Choroid plexus epithelial cell (primary cell): ENCODE measurements at regions not wholly inside any gene's neighbourhood (a gene's known extent, or its start where the extent isn't known, plus 50 kb on each side); places are given as distances from the start of the nearest gene placed in this dataset.
A peak's percentile ranks its signal among the peaks of the same experiment; 100 is the strongest.
"Not testable (repeated sequence)": the region's sequence is repeated elsewhere in the genome, so short reads cannot be mapped to it uniquely, and the experiment has no call there.

Experiments
- DNase-seq: peaks from one replicate; pipeline ENCODE4 v3.0.0-alpha.2; 2010; ENCODE audit warnings: low read depth
- H3K4me3 ChIP-seq: 2 replicates; pipeline ENCODE4 v1.5.1; 2011; ENCODE audit warnings: low read depth, mild to moderate bottlenecking, control low read depth, low read length, moderate library complexity
- CTCF ChIP-seq: conservative IDR thresholded peaks from 2 replicates; pipeline ENCODE4 v1.5.1; 2011; ENCODE audit warnings: low read depth, mild to moderate bottlenecking, control low read depth, inconsistent platforms, low read length, moderate library complexity

DNA sequence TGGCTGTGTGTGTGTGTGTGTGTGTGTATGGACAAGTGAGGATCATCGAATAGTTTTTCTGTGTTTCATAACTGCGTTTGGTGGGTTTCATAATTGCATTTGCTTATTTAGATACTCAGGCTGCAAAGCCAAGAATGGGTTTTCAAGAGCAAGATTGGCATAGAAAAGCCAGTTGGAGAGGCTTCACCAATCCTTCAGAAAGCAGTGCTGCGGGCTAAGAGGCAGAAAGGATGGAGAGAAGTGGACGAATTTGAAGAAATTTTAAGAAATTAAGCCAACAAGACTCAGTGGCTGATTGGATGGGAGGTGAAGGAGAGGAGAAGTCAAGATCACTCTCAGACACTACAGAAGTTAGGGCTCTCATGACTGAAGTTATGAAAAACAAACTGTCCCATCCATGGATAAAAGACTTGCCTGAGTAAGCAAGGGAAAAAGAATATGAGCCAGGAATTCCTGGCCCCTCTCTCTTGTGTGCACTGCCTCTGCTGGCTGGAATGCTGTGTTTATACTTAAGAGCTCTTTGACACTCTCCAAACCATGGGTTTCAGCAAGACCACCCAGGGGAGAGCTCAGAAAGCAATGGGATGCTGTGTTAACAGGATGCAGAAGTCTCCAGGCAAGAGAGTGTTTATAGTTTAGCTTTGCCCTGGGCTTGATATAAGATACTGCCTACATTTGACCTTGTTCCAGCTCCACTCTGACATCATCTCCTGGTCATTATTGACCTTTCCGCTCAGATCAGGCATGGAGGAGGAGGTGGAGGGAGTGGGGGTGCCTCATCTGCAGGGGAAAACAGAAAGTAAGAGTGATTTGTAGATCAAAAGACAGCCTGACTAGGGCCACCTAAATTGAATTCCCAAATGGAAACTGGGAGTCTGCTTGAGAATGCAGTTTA is 232.0 kb upstream of the PLXNA2 start:
- DNase-seq = peak; percentile 26
- H3K4me3 ChIP-seq = no peak overlapping the region
- peak; percentile 36 for TF ChIP-seq CTCF

- no peak for DNase-seq
- TF ChIP-seq CTCF = no peak
- H3K4me3 ChIP-seq = no peak overlapping the region
Measured at GRCh38 chr1:208476846-208477170, 232.6 kb upstream of the PLXNA2 start.

DNA sequence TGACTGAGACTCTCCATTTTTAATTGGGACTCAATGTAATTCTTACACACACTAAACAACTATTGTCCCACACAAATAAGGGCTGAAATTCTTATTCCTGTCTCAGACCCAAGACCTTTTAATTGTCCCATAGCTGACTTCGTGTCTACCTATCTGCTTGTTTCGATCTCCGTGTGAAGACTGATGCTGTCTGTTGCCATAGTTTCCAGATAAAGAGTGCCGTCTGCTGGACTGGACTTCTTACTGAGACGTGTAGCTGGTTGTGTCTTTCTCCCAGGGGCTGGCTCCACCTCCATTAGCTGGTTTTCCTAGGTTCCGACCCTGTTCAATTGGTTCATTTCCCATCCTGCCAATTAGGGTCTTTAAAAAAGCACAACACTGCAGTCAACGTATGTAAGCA is 235.3 kb upstream of the PLXNA2 start:
- H3K4me3 ChIP-seq = no peak overlapping the region
- DNase-seq = no peak
- no peak for TF ChIP-seq CTCF

GRCh38 chr1:208485512-208485911 is 241.3 kb upstream of the PLXNA2 start:
- H3K4me3 ChIP-seq = no peak overlapping the region
- no peak for TF ChIP-seq CTCF
- DNase-seq = no peak

- no peak for DNase-seq
- no peak overlapping the region for H3K4me3 ChIP-seq
- no peak for TF ChIP-seq CTCF
Measured at GRCh38 chr1:208486677-208487076, 242.5 kb upstream of the PLXNA2 start.

- DNase-seq, H3K4me3 ChIP-seq: not testable (repeated sequence)
Measured at GRCh38 chr1:208488432-208488831, 244.2 kb upstream of the PLXNA2 start.

- no peak for DNase-seq
Measured at GRCh38 chr1:208496467-208497371, 252.5 kb upstream of the PLXNA2 start.

More at GRCh38 chr1:208496467-208497371, 252.5 kb upstream of the PLXNA2 start:
- no peak for TF ChIP-seq CTCF
- H3K4me3 ChIP-seq = no peak overlapping the region
